Medulla oblongata (tissue), 1 donor: ENCODE measurements at regions not wholly inside any gene's neighbourhood (a gene's known extent, or its start where the extent isn't known, plus 50 kb on each side); places are given as distances from the start of the nearest gene placed in this dataset.

Source experiments
- DNase-seq: peaks from one replicate; pipeline ENCODE4 v3.0.0-alpha.2; 2015; ENCODE audit errors: extremely low spot score

GRCh38 chr10:8418631-8419030, 364.1 kb downstream of the GATA3 start:
- DNase-seq = no peak

- no peak for DNase-seq
Observed at GRCh38 chr10:8420182-8420581, 365.7 kb downstream of the GATA3 start.

GRCh38 chr10:8424555-8425211, 370.2 kb downstream of the GATA3 start:
- DNase-seq = no peak

GRCh38 chr10:8428654-8429053, 374.2 kb downstream of the GATA3 start:
- no peak for DNase-seq

GRCh38 chr10:8430321-8430720, 375.8 kb downstream of the GATA3 start:
- no peak for DNase-seq

- DNase-seq = no peak
Observed at GRCh38 chr10:8431511-8431910, 377.0 kb downstream of the GATA3 start.

GRCh38 chr10:8435186-8436055, 380.9 kb downstream of the GATA3 start:
- DNase-seq = no peak

- DNase-seq = no peak
Observed at GRCh38 chr10:8437896-8438295, 383.4 kb downstream of the GATA3 start.

GRCh38 chr10:8438603-8439002, 384.1 kb downstream of the GATA3 start:
- DNase-seq = no peak

GRCh38 chr10:8439040-8439439, 384.6 kb downstream of the GATA3 start:
- no peak for DNase-seq

GRCh38 chr10:8444630-8445029, 390.1 kb downstream of the GATA3 start:
- DNase-seq = no peak

- no peak for DNase-seq
Observed at GRCh38 chr10:8445353-8445752, 390.9 kb downstream of the GATA3 start.

GRCh38 chr10:8449909-8450308, 395.4 kb downstream of the GATA3 start:
- no peak for DNase-seq

GRCh38 chr10:8453587-8453986, 399.1 kb downstream of the GATA3 start:
- DNase-seq = no peak

- DNase-seq = no peak
Observed at GRCh38 chr10:8454357-8454756, 399.9 kb downstream of the GATA3 start.

GRCh38 chr10:8455181-8455580, 400.7 kb downstream of the GATA3 start:
- DNase-seq = no peak

- no peak for DNase-seq
Observed at GRCh38 chr10:8456386-8456785, 401.9 kb downstream of the GATA3 start.

- DNase-seq = no peak
Observed at GRCh38 chr10:8460626-8461025, 406.1 kb downstream of the GATA3 start.

GRCh38 chr10:8462565-8462964, 408.1 kb downstream of the GATA3 start:
- no peak for DNase-seq

GRCh38 chr10:8463853-8464252, 409.4 kb downstream of the GATA3 start:
- DNase-seq = no peak

- DNase-seq = no peak
Observed at GRCh38 chr10:8468477-8468876, 414.0 kb downstream of the GATA3 start.

GRCh38 chr10:8473205-8473604, 418.7 kb downstream of the GATA3 start:
- no peak for DNase-seq

- DNase-seq = no peak
Observed at GRCh38 chr10:8477300-8477699, 422.8 kb downstream of the GATA3 start.
